NCI-H526 (cell line): ENCODE measurements at regions not wholly inside any gene's neighbourhood (a gene's known extent, or its start where the extent isn't known, plus 50 kb on each side); places are given as distances from the start of the nearest gene placed in this dataset.

Experiments used
- DNase-seq, 2 experiments: peaks; one replicate each; lab custom pipeline; 2025; lab: John Stamatoyannopoulos, UW

GRCh38 chr20:50392138-50392866, 117.9 kb upstream of the PTPN1 start:
- no peak for DNase-seq

GRCh38 chr20:50393242-50393641, 116.9 kb upstream of the PTPN1 start:
- DNase-seq, result no peak

GRCh38 chr20:50393990-50394561, 116.1 kb upstream of the PTPN1 start:
- no peak for DNase-seq

- no peak for DNase-seq
These were observed 115.6 kb upstream of the PTPN1 start for GRCh38 chr20:50394569-50394968.

GRCh38 chr20:50395251-50395729, 114.9 kb upstream of the PTPN1 start:
- DNase-seq, result no peak

GRCh38 chr20:50395914-50396488, 114.2 kb upstream of the PTPN1 start:
- no peak for DNase-seq

GRCh38 chr20:50396623-50397022, 113.6 kb upstream of the PTPN1 start:
- no peak for DNase-seq

- DNase-seq, result no peak
These were observed 113.1 kb upstream of the PTPN1 start for GRCh38 chr20:50397058-50397457.

- DNase-seq, result no peak
These were observed 112.1 kb upstream of the PTPN1 start for GRCh38 chr20:50398064-50398463.

- DNase-seq, result no peak
These were observed 111.7 kb upstream of the PTPN1 start for GRCh38 chr20:50398471-50398820.

GRCh38 chr20:50398821-50399554, 111.2 kb upstream of the PTPN1 start:
- no peak for DNase-seq

- DNase-seq, result no peak
These were observed 110.6 kb upstream of the PTPN1 start for GRCh38 chr20:50399555-50399916.

GRCh38 chr20:50399917-50400704, 110.1 kb upstream of the PTPN1 start:
- DNase-seq, result no peak

- DNase-seq, result no peak
These were observed 109.2 kb upstream of the PTPN1 start for GRCh38 chr20:50400705-50401586.

- no peak for DNase-seq
These were observed 108.4 kb upstream of the PTPN1 start for GRCh38 chr20:50401587-50402418.

- DNase-seq, result no peak
These were observed 106.4 kb upstream of the PTPN1 start for GRCh38 chr20:50403565-50404418.

GRCh38 chr20:50404419-50405234, 105.6 kb upstream of the PTPN1 start:
- no peak for DNase-seq

GRCh38 chr20:50405235-50405914, 104.8 kb upstream of the PTPN1 start:
- no peak for DNase-seq
